ENCODE measurements at regions not wholly inside any gene's neighbourhood (a gene's known extent, or its start where the extent isn't known, plus 50 kb on each side); places are given as distances from the start of the nearest gene placed in this dataset.

GRCh38 chr13:80463673-80464352 lies 122.9 kb upstream of the SPRY2 start:
- no peak for TF ChIP-seq EZH2 (IDR thresholded peaks at IDR 0.05)
- TF ChIP-seq POLR2AphosphoS5 (IDR thresholded peaks at IDR 0.05; ENCODE audit: borderline replicate concordance, low read depth, low read length), result no peak
- TF ChIP-seq FOXP2 (optimal IDR thresholded peaks at IDR 0.05; ENCODE audit: control extremely low read depth, extremely low read length, insufficient read depth), result no peak

Measured in SK-N-MC (cell line).